GM18499 (cell line): ENCODE measurements at regions not wholly inside any gene's neighbourhood (a gene's known extent, or its start where the extent isn't known, plus 50 kb on each side); places are given as distances from the start of the nearest gene placed in this dataset.
"Not testable (repeated sequence)": the region's sequence is repeated elsewhere in the genome, so short reads cannot be mapped to it uniquely, and the experiment has no call there.

Experiments
- ATAC-seq: cut with Tn5 transposase; IDR thresholded peaks from one replicate; pipeline ENCODE4 v1.9.1; 2021; ENCODE audit warnings: moderate number of reproducible peaks; ENCODE audit not compliant: insufficient read depth, unreplicated experiment

- no peak for ATAC-seq
Measured at GRCh38 chr5:87027570-87027969, 240.1 kb upstream of the RASA1 start.

- no peak for ATAC-seq
Measured at GRCh38 chr5:87029951-87030350, 237.7 kb upstream of the RASA1 start.

GRCh38 chr5:87030699-87031098, 237.0 kb upstream of the RASA1 start:
- ATAC-seq, result no peak

- no peak for ATAC-seq
Measured at GRCh38 chr5:87034557-87034956, 233.1 kb upstream of the RASA1 start.

GRCh38 chr5:87042554-87042953, 225.1 kb upstream of the RASA1 start:
- no peak for ATAC-seq

- no peak for ATAC-seq
Measured at GRCh38 chr5:87048156-87048555, 219.5 kb upstream of the RASA1 start.

GRCh38 chr5:87049012-87049411, 218.7 kb upstream of the RASA1 start:
- ATAC-seq, result not testable (repeated sequence)

- no peak for ATAC-seq
Measured at GRCh38 chr5:87051502-87052113, 216.1 kb upstream of the RASA1 start.

GRCh38 chr5:87053146-87053545, 214.5 kb upstream of the RASA1 start:
- ATAC-seq, result no peak

GRCh38 chr5:87054821-87055220, 212.9 kb upstream of the RASA1 start:
- no peak for ATAC-seq

- no peak for ATAC-seq
Measured at GRCh38 chr5:87061046-87061445, 206.6 kb upstream of the RASA1 start.

- no peak for ATAC-seq
Measured at GRCh38 chr5:87069311-87069710, 198.4 kb upstream of the RASA1 start.

- peak; percentile 53 for ATAC-seq
Measured at GRCh38 chr5:87069974-87070608, 197.6 kb upstream of the RASA1 start.

GRCh38 chr5:87074072-87074471, 193.6 kb upstream of the RASA1 start:
- ATAC-seq, result no peak

- peak; percentile 93 for ATAC-seq
Measured at GRCh38 chr5:87074934-87075541, 192.6 kb upstream of the RASA1 start.

GRCh38 chr5:87076411-87076810, 191.3 kb upstream of the RASA1 start:
- no peak for ATAC-seq

- no peak for ATAC-seq
Measured at GRCh38 chr5:87076931-87077330, 190.8 kb upstream of the RASA1 start.

- ATAC-seq, result no peak
Measured at GRCh38 chr5:87079219-87079618, 188.5 kb upstream of the RASA1 start.

GRCh38 chr5:87081016-87081415, 186.7 kb upstream of the RASA1 start:
- no peak for ATAC-seq

- ATAC-seq, result peak; percentile 72
Measured at GRCh38 chr5:87081511-87082372, 185.9 kb upstream of the RASA1 start.

- ATAC-seq, result no peak
Measured at GRCh38 chr5:87094347-87094746, 173.3 kb upstream of the RASA1 start.
